Activated T-cell treated with anti-CD3 and anti-CD28 coated beads for 4 hours (primary cell): ENCODE measurements at regions not wholly inside any gene's neighbourhood (a gene's known extent, or its start where the extent isn't known, plus 50 kb on each side); places are given as distances from the start of the nearest gene placed in this dataset.

Experiments
- DNase-seq: peaks from one replicate; pipeline ENCODE4 v3.0.0-alpha.2; 2020

GRCh38 chr20:61042506-61043385, 209.3 kb upstream of the CDH4 start:
- DNase-seq = no peak

- no peak for DNase-seq
Measured at GRCh38 chr20:61043681-61044080, 208.4 kb upstream of the CDH4 start.

- DNase-seq = no peak
Measured at GRCh38 chr20:61044499-61044898, 207.6 kb upstream of the CDH4 start.

- no peak for DNase-seq
Measured at GRCh38 chr20:61045091-61045490, 207.0 kb upstream of the CDH4 start.

- no peak for DNase-seq
Measured at GRCh38 chr20:61045876-61046585, 206.0 kb upstream of the CDH4 start.

- no peak for DNase-seq
Measured at GRCh38 chr20:61046721-61047351, 205.2 kb upstream of the CDH4 start.

- no peak for DNase-seq
Measured at GRCh38 chr20:61047515-61047914, 204.5 kb upstream of the CDH4 start.

- DNase-seq = no peak
Measured at GRCh38 chr20:61048302-61048701, 203.8 kb upstream of the CDH4 start.

- no peak for DNase-seq
Measured at GRCh38 chr20:61049684-61050083, 202.4 kb upstream of the CDH4 start.

- DNase-seq = no peak
Measured at GRCh38 chr20:61050336-61050890, 201.6 kb upstream of the CDH4 start.

GRCh38 chr20:61052195-61052750, 199.8 kb upstream of the CDH4 start:
- no peak for DNase-seq

- DNase-seq = no peak
Measured at GRCh38 chr20:61052776-61053442, 199.2 kb upstream of the CDH4 start.

- DNase-seq = no peak
Measured at GRCh38 chr20:61053487-61053886, 198.6 kb upstream of the CDH4 start.

- no peak for DNase-seq
Measured at GRCh38 chr20:61053889-61054288, 198.2 kb upstream of the CDH4 start.

GRCh38 chr20:61054411-61054810, 197.7 kb upstream of the CDH4 start:
- DNase-seq = no peak

GRCh38 chr20:61055180-61056010, 196.7 kb upstream of the CDH4 start:
- no peak for DNase-seq

- no peak for DNase-seq
Measured at GRCh38 chr20:61056116-61056515, 195.9 kb upstream of the CDH4 start.

- no peak for DNase-seq
Measured at GRCh38 chr20:61056627-61057442, 195.2 kb upstream of the CDH4 start.

GRCh38 chr20:61057443-61058121, 194.5 kb upstream of the CDH4 start:
- DNase-seq = no peak

- no peak for DNase-seq
Measured at GRCh38 chr20:61061981-61062380, 190.1 kb upstream of the CDH4 start.
